OCI-LY1 (cell line): ENCODE measurements at regions not wholly inside any gene's neighbourhood (a gene's known extent, or its start where the extent isn't known, plus 50 kb on each side); places are given as distances from the start of the nearest gene placed in this dataset.

Experiments used
- CTCF ChIP-seq: fragments of 200-600 bp; sonication (generic), shearing (Covaris generic); IDR thresholded peaks from 2 replicates; pipeline ENCODE4 v1.5.1; 2017; ENCODE audit warnings: mild to moderate bottlenecking, antibody characterized with exemption, low read length, moderate library complexity, mixed read lengths
- EZH2 ChIP-seq: fragments of 200-600 bp; sonication (generic), shearing (Covaris generic); IDR thresholded peaks from 2 replicates; pipeline ENCODE4 v1.8.0; 2017; ENCODE audit warnings: borderline replicate concordance, mixed run types, mild to moderate bottlenecking, antibody characterized with exemption, low read length, moderate library complexity, mixed read lengths

- no peak for TF ChIP-seq CTCF
- no peak for TF ChIP-seq EZH2
Measured at GRCh38 chr7:17677408-17677807, 262.9 kb downstream of the SNX13 start.
